HG03354 (cell line): ENCODE measurements at regions not wholly inside any gene's neighbourhood (a gene's known extent, or its start where the extent isn't known, plus 50 kb on each side); places are given as distances from the start of the nearest gene placed in this dataset.
A peak's percentile ranks its signal among the peaks of the same experiment; 100 is the strongest.

Experiments
- ATAC-seq: cut with Tn5 transposase; IDR thresholded peaks from one replicate; pipeline ENCODE4 v1.9.1; 2021; ENCODE audit warnings: mild to moderate bottlenecking; ENCODE audit not compliant: unreplicated experiment, poor library complexity, severe bottlenecking

DNA sequence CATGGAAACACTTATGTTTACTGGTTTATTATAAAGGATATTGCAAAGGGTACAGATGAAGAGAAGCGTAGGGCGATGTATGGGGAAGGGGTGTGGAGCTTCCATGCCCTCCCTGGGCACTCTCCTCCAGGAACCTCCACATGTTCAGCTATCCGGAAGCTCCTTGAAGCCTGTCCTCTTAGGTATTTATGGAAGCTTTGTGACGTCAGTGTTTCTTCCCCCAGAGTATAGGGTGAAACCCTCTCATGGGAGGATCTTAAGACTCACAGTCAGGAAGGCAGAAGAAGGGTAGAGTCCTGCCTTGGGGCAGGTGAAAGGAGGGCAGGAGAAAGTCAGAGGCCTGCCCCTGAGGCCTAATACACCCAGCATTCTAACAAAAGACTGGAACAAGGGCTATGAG lies 61.3 kb upstream of the CREB1 start:
- ATAC-seq = no peak

DNA sequence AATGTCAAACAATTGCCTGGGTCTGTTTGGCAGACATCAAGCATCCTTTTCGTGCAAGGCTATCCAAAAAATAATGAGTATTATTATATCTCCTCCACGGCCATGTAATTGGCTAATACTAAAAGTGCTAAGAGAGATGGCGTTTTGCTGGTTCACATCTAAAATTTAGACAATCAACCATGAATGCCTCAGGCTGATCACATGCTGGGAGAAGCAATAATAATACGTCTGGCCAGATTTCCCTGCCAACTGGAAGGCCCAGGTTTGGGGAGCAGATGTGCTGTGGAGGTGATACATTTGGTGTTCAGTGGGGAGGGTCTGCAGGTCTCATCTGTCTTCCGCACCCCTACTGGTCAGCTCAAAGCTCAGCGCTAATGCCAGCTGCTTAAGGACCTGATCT lies 60.3 kb upstream of the CREB1 start:
- no peak for ATAC-seq

DNA sequence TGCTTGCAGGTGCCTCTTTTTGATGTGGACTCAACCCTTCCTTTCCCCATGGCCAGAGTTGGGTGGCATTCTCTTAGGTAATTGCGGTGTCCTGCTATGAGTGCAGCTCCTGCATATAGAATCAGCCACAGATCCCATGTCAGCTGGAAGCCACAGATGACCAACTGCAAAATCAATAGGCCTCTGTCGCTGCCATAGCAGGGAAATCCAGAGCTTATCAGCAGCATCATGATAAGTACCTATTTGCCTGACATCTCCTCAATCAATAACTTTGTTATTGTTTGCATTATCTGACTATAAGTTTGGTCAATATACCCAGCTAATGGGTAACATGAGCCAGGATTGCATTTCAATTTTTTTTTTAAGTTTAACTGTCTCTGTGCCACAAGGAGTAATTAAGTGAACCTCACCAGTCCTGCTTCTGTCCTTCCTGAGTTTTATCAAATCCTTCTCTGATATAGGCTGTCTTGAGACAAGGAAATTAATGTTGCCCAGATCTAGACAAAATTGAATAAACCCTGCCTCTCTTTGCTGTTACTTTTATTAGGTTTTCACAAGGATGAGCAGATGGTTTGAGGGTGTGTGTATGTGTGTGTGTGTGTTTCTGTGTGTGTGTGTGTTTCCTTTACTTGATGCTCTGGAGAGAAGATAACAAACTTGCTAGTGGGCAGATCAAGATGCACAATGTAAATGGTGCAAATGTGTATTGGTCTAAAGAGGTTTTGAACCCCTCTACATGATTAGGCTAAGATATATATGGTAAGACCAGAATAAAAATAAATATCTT lies 59.6 kb upstream of the CREB1 start:
- ATAC-seq = no peak

DNA sequence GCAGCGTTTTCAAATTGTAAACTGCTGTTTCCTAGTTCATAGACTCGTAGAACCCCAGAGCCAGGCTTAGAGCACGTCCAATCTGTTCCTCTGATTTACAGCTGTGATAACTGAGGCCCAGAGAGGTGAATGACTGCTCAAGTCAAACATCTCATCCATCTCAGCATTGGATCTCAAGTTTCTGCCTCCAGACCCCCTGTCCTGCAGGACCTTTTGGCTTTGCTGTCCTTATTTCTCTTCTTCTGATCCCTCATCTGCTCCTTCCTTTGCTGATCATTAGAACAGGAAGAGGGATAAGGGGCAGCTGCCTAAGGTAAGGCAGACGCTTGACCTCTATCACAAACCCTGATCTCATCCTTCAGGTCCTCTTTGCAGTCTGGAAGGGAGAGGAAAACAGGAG lies 58.5 kb upstream of the CREB1 start:
- ATAC-seq = no peak

DNA sequence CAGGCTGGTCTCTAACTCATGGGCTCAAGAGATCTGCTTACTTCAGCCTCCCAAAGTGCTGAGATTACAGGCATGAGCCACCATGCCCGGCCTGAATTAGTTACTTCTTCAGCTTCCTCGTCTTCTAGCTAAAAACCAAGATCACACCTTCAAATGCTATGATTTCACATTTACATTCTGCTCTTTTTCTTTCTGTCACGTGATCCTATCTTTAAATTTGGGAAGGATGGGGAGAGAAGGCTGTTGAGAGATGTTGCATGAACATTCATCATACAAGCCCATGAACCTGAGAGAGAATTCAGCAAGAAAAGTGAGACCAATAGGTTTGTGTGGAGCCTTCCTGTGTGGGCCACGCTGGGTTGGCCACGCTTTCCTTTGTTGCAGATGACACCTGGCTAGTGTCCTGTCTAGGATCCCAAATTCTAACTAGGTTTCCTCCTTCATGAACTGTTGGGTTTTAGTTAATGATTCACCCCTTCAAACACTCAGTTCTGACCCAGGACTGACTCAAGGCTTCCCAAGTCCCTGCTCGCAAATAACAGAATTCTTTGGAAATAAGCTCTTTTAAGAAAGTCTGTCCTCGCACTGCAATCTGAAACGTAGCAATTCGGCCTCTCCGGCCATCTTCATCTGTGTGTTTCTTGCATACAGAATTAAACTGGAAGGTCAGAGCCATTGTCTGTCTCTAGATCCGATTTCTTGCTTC lies 57.3 kb upstream of the CREB1 start:
- no peak for ATAC-seq

DNA sequence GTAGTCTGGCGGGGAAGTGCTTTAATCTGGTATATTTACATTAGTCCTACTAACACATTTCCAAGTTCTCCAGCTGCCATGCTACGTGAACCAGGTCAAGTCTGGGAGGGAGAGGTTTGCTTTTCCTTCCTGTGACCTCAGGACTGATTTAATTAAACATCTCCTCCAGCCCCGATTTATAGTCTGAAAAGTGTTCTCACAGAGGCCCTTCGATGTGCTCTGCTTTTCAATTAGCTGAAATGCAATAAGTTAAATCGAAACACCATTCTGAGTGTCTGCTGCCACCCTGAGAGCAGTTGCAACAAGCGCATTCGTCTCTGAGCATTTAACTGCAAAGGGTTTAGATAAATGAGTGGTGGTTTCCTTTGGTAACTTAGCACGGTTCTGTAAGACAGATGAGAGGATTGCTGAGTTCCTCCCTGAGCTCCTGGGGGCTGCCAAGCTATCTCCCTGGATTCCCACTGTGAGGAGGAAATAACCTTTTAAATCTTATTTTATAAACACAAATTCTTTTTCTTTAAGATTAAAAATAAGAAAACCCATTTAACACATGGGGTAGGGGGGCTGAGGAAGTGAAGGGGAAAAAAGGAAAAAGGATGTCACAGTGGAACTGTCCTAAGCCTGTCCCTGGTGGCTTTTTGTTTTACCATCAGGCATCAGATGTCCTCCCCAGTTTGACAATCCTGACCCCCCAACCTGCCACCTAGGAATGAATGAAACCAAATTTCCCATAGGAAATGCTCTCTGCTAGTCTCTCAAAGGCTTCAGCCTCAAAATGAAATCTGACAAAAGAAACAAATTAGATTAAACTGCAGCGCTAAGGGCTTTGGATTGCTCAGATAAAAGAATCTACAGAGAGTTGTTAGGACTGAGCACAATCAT lies 56.5 kb upstream of the CREB1 start:
- ATAC-seq = peak; percentile 64

DNA sequence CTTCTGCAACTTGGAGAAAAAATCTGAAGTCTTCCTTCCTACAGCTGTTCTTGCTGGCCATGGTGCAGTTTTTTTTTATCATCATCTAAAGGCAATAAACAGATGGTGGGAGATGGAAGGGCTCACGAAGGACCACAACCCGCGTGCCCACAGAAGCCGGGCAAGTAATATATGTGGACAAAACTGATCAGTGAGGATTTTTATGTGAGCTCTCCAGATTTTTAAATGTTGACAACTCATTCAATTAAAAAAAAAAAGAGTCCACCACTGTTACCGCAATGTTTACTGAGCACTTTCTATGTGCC lies 55.9 kb upstream of the CREB1 start:
- no peak for ATAC-seq

DNA sequence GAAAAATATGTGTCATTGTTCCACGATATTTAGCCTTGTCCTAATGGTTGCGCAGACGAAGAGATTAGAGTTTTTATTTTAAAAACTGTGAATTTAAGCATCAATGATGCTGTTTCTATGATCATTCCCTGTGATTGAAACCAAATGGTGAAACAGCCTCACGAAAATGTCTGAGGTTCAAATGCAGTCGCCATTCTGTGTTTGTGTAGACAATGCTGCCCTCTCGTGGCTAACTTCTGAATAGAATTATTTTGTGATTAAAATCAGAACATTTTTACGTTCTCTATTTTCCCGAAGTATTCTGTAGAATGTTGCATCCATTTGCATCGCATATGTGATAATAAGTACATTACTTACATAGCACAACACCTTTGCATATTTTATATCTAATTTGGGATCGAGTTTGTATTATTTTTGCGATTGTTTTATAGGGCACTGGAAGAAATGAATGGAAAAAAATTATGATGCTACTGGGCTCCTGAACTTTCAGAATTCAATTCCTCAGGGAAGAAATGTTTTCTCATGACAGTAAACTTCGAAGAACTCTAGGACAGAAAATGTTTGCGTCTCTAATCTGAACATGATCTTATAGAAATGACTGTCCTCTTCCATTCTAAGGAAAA lies 54.8 kb upstream of the CREB1 start:
- ATAC-seq = no peak

DNA sequence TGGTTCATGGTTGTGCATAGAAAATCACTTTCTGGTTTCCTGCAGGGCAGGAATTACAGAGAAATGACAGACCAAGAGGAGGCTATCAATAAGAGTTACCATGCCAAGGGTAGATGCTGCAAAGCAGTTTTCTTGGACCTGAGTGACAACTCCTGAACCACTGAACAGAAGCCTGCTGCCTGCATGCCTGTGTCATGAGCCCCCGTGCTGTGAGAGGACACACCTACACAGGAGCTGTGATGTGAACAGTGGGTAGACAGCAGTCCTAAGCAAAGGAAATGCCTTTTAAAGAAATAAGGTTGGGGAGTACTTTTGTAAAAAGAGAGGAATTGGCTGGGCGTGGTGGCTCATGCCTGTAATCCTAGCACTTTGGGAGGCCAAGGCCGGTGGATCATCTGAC lies 54.2 kb upstream of the CREB1 start:
- ATAC-seq = no peak

DNA sequence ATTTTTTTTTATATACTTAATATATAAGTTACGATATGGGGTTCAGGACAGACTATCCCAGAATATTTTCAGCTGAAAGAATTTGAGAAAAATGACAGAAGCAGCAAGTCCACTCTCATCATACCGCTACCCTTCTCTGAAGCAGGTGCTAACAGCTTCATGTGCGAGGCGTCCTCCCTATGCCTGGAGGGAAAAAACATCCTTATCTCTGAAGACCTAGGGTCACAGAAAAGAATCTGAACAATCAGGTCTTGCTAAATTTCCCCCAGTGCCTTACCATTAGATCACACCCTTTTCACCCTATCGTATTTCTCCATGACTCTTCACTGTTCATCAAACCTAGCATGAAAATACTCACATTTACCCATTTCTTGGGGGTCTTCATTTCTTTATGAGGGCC lies 51.9 kb upstream of the CREB1 start:
- no peak for ATAC-seq

DNA sequence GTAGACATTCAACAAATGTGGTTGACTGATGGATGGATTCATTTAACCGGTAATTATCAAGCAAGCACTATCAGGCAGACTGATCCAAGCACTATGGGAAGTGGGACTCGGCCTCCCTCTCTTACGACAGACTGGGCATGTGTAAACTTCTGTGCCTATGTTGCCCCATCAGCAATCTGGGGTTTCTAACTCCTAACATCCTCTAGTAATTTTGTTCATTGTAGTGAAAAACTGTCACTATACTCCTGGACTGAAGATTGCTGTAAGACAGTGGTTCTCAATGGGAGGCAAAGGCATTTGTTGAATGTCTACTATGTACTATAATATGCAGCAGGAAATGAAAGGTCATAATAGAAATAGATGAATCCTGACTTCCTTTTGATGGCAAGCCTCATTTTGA lies 51.2 kb upstream of the CREB1 start:
- no peak for ATAC-seq

DNA sequence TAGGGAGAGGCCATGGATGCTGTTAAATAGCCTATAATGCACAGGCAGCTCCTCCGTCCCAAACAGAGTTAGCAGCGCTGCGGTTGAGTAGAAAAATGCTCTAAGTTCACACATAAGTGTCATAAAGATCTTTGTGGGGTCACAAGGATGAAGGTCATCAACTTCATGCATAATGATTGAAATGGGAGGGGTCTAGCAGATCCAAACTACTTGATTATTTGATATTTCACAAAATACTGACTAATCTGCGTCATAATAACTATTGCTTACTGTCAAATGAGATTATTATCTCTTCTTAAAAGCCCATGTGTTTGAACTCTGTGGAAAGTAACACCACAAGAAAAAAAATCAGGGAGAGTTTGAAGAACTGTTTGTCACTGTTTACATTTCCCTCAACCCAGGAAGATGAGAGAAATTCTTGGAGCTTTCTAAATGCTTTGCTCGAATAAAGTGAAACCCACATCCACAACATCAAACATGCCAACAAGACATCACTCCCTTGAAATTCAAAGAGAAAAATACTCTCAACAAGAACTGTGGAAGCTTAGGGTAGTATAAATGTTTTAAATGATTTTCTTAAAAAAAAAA lies 50.5 kb upstream of the CREB1 start:
- ATAC-seq = no peak
